ENCODE measurements at regions not wholly inside any gene's neighbourhood (a gene's known extent, or its start where the extent isn't known, plus 50 kb on each side); places are given as distances from the start of the nearest gene placed in this dataset.
A peak's percentile ranks its signal among the peaks of the same experiment; 100 is the strongest.

- Mint-ChIP-seq H3K27ac (peak overlapping the region in 1 of 7 donors; percentile 38), H3K27me3 (ENCODE audit: low read depth in 3 of 3) (peaks cover 1 to 2% (median 1%) of the 10 kb centered on the region in 3 donors), H3K4me3 (no peak overlapping the region), H3K4me1 (peaks cover 6% of the 10 kb centered on the region), H3K9me3 (no peaks in the 10 kb centered on the region), H3K36me3 (no peaks in the 10 kb centered on the region)
- Histone ChIP-seq H4K20me1 (ENCODE audit: insufficient read depth, low read length) (no peaks in the 10 kb centered on the region), H3K4me2 (replicated peaks; ENCODE audit: extremely low read depth, low read length, poor library complexity, severe bottlenecking) (no peak overlapping the region), H3K4me3 (replicated peaks in 1 of 3; ENCODE audit: low read depth in 2 of 3, low read length in 3 of 3) (no peak overlapping the region), H3K27me3 (ENCODE audit: control insufficient read depth in 2 of 2, insufficient read depth in 2 of 2, low read length in 2 of 2) (no peaks in the 10 kb centered on the region), H3K4me1 (ENCODE audit: control insufficient read depth in 1 of 2, insufficient read depth in 2 of 2, low read length in 2 of 2) (peaks cover 0 to 2% of the 10 kb centered on the region in 2 donors), H3K9ac (ENCODE audit: insufficient read depth, low read length, poor library complexity, severe bottlenecking) (no peak overlapping the region), H3K27ac (ENCODE audit: low read depth in 1 of 2, low read length in 2 of 2) (no peak overlapping the region), H3K79me2 (ENCODE audit: insufficient read depth, low read length) (no peaks in the 10 kb centered on the region), H3K36me3 (replicated peaks in 1 of 2; ENCODE audit: control insufficient read depth in 1 of 2, insufficient read depth in 2 of 2, low read length in 2 of 2) (no peaks in the 10 kb centered on the region), H2AFZ (ENCODE audit: insufficient read depth, low read depth, low read length, poor library complexity, severe bottlenecking) (no peak overlapping the region), H3K9me3 (replicated peaks in 1 of 2; ENCODE audit: control insufficient read depth in 1 of 2, insufficient read depth in 1 of 2, low read length in 2 of 2) (no peaks in the 10 kb centered on the region)
- intact Hi-C loops (cut with micrococcal nuclease): no loop called here
- no peak for TF ChIP-seq CTCF (IDR thresholded peaks at IDR 0.05)
- WGBS (ENCODE audit: insufficient coverage): 100% methylated on average over 2 of the region's 4 CpGs
- DNase-seq: no peak
These were observed 95.3 kb upstream of the PARP11 start for GRCh38 chr12:3968523-3968922.

GRCh38 chr12:3967556-3968160 lies 94.5 kb upstream of the PARP11 start:
- Histone ChIP-seq H3K36me3 (replicated peaks in 1 of 2; ENCODE audit: control insufficient read depth in 1 of 2, insufficient read depth in 2 of 2, low read length in 2 of 2) (no peaks in the 10 kb centered on the region), H3K9me3 (replicated peaks in 1 of 2; ENCODE audit: control insufficient read depth in 1 of 2, insufficient read depth in 1 of 2, low read length in 2 of 2) (no peaks in the 10 kb centered on the region), H3K27me3 (ENCODE audit: control insufficient read depth in 2 of 2, insufficient read depth in 2 of 2, low read length in 2 of 2) (no peaks in the 10 kb centered on the region), H3K4me3 (replicated peaks in 1 of 3; ENCODE audit: low read depth in 2 of 3, low read length in 3 of 3) (no peak overlapping the region), H4K20me1 (ENCODE audit: insufficient read depth, low read length) (no peaks in the 10 kb centered on the region), H3K79me2 (ENCODE audit: insufficient read depth, low read length) (no peaks in the 10 kb centered on the region), H3K4me2 (replicated peaks; ENCODE audit: extremely low read depth, low read length, poor library complexity, severe bottlenecking) (no peak overlapping the region), H3K27ac (ENCODE audit: low read depth in 1 of 2, low read length in 2 of 2) (no peak overlapping the region), H3K4me1 (ENCODE audit: control insufficient read depth in 1 of 2, insufficient read depth in 2 of 2, low read length in 2 of 2) (peaks cover 2 to 4% of the 10 kb centered on the region in 2 donors), H2AFZ (ENCODE audit: insufficient read depth, low read depth, low read length, poor library complexity, severe bottlenecking) (no peak overlapping the region), H3K9ac (ENCODE audit: insufficient read depth, low read length, poor library complexity, severe bottlenecking) (no peak overlapping the region)
- 96% methylated on average over 11 of the region's 11 CpGs for WGBS (ENCODE audit: insufficient coverage)
- intact Hi-C loops (cut with micrococcal nuclease): no loop called here
- H3K4me3 Mint-ChIP-seq: no peak overlapping the region
- H3K27ac Mint-ChIP-seq: no peak overlapping the region
- H3K9me3 Mint-ChIP-seq: no peaks in the 10 kb centered on the region
- H3K4me1 Mint-ChIP-seq: peaks cover 8% of the 10 kb centered on the region
- DNase-seq: no peak
- no peak for TF ChIP-seq CTCF (IDR thresholded peaks at IDR 0.05)
- peaks cover 1 to 2% (median 1%) of the 10 kb centered on the region in 3 donors for H3K27me3 Mint-ChIP-seq (ENCODE audit: low read depth in 3 of 3)
- H3K36me3 Mint-ChIP-seq: no peaks in the 10 kb centered on the region
